Liver (tissue), 8 donors: ENCODE measurements at regions not wholly inside any gene's neighbourhood (a gene's known extent, or its start where the extent isn't known, plus 50 kb on each side); places are given as distances from the start of the nearest gene placed in this dataset.

Experiments used
- DNase-seq: peaks from one replicate; pipeline ENCODE4 v3.0.0-alpha.2; 2017; ENCODE audit warnings: low spot score
- H3K27ac ChIP-seq, 2 donors: one replicate each; pipeline ENCODE4 v1.7.0; 2013; ENCODE audit warnings: inconsistent platforms in 2 of 2, low read length in 2 of 2, control low read depth in 1 of 2, low read depth in 1 of 2, mild to moderate bottlenecking in 1 of 2
- H3K27me3 ChIP-seq, 4 donors: one replicate each; pipeline versions ENCODE4 v1.6.1 to v1.7.0; 2013; ENCODE audit warnings: low read length in 3 of 4, inconsistent platforms in 1 of 4, mild to moderate bottlenecking in 1 of 4, moderate library complexity in 1 of 4; ENCODE audit not compliant: control insufficient read depth in 4 of 4, insufficient read depth in 4 of 4
- H3K36me3 ChIP-seq, 4 donors: one replicate each; pipeline versions ENCODE4 v1.6.1 to v1.7.0; 2013; ENCODE audit warnings: low read length in 3 of 4, mild to moderate bottlenecking in 3 of 4, low read depth in 1 of 4, moderate library complexity in 1 of 4; ENCODE audit not compliant: control insufficient read depth in 4 of 4, insufficient read depth in 3 of 4
- H3K4me1 ChIP-seq, 4 donors: one replicate each; pipeline versions ENCODE4 v1.6.1 to v1.7.0; 2013; ENCODE audit warnings: low read length in 3 of 4, mild to moderate bottlenecking in 3 of 4, moderate library complexity in 1 of 4; ENCODE audit not compliant: control insufficient read depth in 4 of 4, insufficient read depth in 4 of 4
- H3K4me3 ChIP-seq, 3 donors: one replicate each; pipeline versions ENCODE4 v1.6.1 to v1.7.0; 2013; ENCODE audit warnings: low read length in 3 of 3, control low read depth in 1 of 3, low read depth in 1 of 3, mild to moderate bottlenecking in 1 of 3
- H3K9ac ChIP-seq, 2 donors: one replicate each; pipeline ENCODE4 v1.7.0; 2013; ENCODE audit warnings: low read length in 2 of 2, mild to moderate bottlenecking in 2 of 2, moderate library complexity in 2 of 2, control low read depth in 1 of 2, low read depth in 1 of 2
- H3K9me3 ChIP-seq, 4 donors: one replicate each; pipeline versions ENCODE4 v1.6.1 to v1.7.0; 2013; ENCODE audit warnings: low read length in 3 of 4; ENCODE audit not compliant: control insufficient read depth in 4 of 4
- ATF3 ChIP-seq: IDR thresholded peaks from 2 replicates; pipeline ENCODE4 v1.6.1; 2016; ENCODE audit warnings: antibody characterized with exemption
- CTCF ChIP-seq: fragments of 150-350 bp; IDR thresholded peaks from 2 replicates; pipeline ENCODE4 v1.5.1; 2017; ENCODE audit warnings: improper control_type of control experiment, low read depth, low read length; ENCODE audit not compliant: missing input control
- EGR1 ChIP-seq, 2 donors: IDR thresholded peaks; 2 replicates each; pipeline ENCODE4 v1.6.1; 2016 to 2018; ENCODE audit warnings: antibody characterized with exemption in 2 of 2, low read depth in 2 of 2
- GABPA ChIP-seq, 2 donors: IDR thresholded peaks in 1 of 2; conservative IDR thresholded peaks in 1 of 2; 2 replicates each; pipeline ENCODE4 v1.6.1; 2016; ENCODE audit warnings: antibody characterized with exemption in 2 of 2, mild to moderate bottlenecking in 1 of 2, moderate library complexity in 1 of 2
- HNF4G ChIP-seq: IDR thresholded peaks from 2 replicates; pipeline ENCODE4 v1.6.1; 2016; ENCODE audit warnings: antibody characterized with exemption
- JUND ChIP-seq, 2 donors: IDR thresholded peaks; 2 replicates each; pipeline ENCODE4 v1.6.1; 2016; ENCODE audit warnings: antibody characterized with exemption in 2 of 2
- MAX ChIP-seq: IDR thresholded peaks from 2 replicates; pipeline ENCODE4 v1.6.1; 2016; ENCODE audit warnings: antibody characterized with exemption
- NR2F2 ChIP-seq: IDR thresholded peaks from 2 replicates; pipeline ENCODE4 v1.6.1; 2016; ENCODE audit warnings: antibody characterized with exemption
- RAD21 ChIP-seq, 2 donors: IDR thresholded peaks; 2 replicates each; pipeline ENCODE4 v1.6.1; 2016; ENCODE audit warnings: antibody characterized with exemption in 2 of 2, mild to moderate bottlenecking in 2 of 2
- REST ChIP-seq: IDR thresholded peaks from 2 replicates; pipeline ENCODE4 v1.6.1; 2016; ENCODE audit warnings: antibody characterized with exemption, mild to moderate bottlenecking
- RXRA ChIP-seq, 2 donors: IDR thresholded peaks; 2 replicates each; pipeline ENCODE4 v1.6.1; 2017 to 2018; ENCODE audit warnings: antibody characterized with exemption in 2 of 2, mild to moderate bottlenecking in 1 of 2
- TAF1 ChIP-seq: conservative IDR thresholded peaks from 2 replicates; pipeline ENCODE4 v1.6.1; 2016; ENCODE audit warnings: antibody characterized with exemption, mild to moderate bottlenecking
- YY1 ChIP-seq: IDR thresholded peaks from 2 replicates; pipeline ENCODE4 v1.6.1; 2016; ENCODE audit warnings: antibody characterized with exemption, mild to moderate bottlenecking
- ZBTB33 ChIP-seq: IDR thresholded peaks from 2 replicates; pipeline ENCODE4 v1.6.1; 2016; ENCODE audit warnings: antibody characterized with exemption
- WGBS: extraction: QIAGEN DNeasy Blood & Tissue Kit; methylation state at CpG from one replicate; pipeline ENCODE4 v1.1.7; 2013; 5-methylcytosine and 5-hydroxymethylcytosine counted together
- donor health status: healthy.
- donor health status: healthy.
- donor health status: healthy.
- donor health status: healthy.
- donor health status: healthy.

- DNase-seq, result no peak
- Histone ChIP-seq H3K27ac (no peak overlapping the region), H3K36me3 (no peaks in the 10 kb centered on the region), H3K27me3 (peaks cover 0 to 2% (median under 1%) of the 10 kb centered on the region in 4 donors), H3K4me1 (no peaks in the 10 kb centered on the region), H3K4me3 (no peak overlapping the region), H3K9me3 (no peaks in the 10 kb centered on the region), H3K9ac (no peak overlapping the region)
- no peak for TF ChIP-seq YY1
- TF ChIP-seq JUND (IDR thresholded peaks at IDR 0.05), result no peak
- TF ChIP-seq RXRA (IDR thresholded peaks at IDR 0.05), result no peak
- no peak for TF ChIP-seq MAX
- 60% methylated on average over 3 of the region's 3 CpGs for WGBS
These were observed 371.4 kb upstream of the ID4 start for GRCh38 chr6:19465760-19466159.

GRCh38 chr6:19470333-19470732 lies 366.8 kb upstream of the ID4 start:
- TF ChIP-seq RXRA (IDR thresholded peaks at IDR 0.05), result no peak
- no peak for TF ChIP-seq GABPA (IDR thresholded peaks at IDR 0.05 in 1 of 2, conservative IDR thresholded peaks at IDR 0.05 in 1 of 2)
- TF ChIP-seq ZBTB33, result no peak
- no peak for TF ChIP-seq TAF1
- TF ChIP-seq JUND (IDR thresholded peaks at IDR 0.05), result no peak
- no peak overlapping the region for H3K27ac ChIP-seq
- H3K4me3 ChIP-seq, result no peak overlapping the region
- H3K27me3 ChIP-seq, result peaks cover 0 to 2% (median 0%) of the 10 kb centered on the region in 4 donors
- H3K36me3 ChIP-seq, result no peaks in the 10 kb centered on the region
- H3K9me3 ChIP-seq, result no peaks in the 10 kb centered on the region
- H3K4me1 ChIP-seq, result no peaks in the 10 kb centered on the region
- DNase-seq, result no peak
- WGBS, result 71% methylated on average over 7 of the region's 7 CpGs
- no peak overlapping the region for H3K9ac ChIP-seq

- WGBS, result 82% methylated on average over 4 of the region's 4 CpGs
- TF ChIP-seq EGR1 (IDR thresholded peaks at IDR 0.05; ENCODE audit: low read depth in 2 of 2) (no peak), NR2F2 (no peak), HNF4G (no peak), ATF3 (no peak), YY1 (no peak), REST (no peak), ZBTB33 (no peak), GABPA (IDR thresholded peaks at IDR 0.05 in 1 of 2, conservative IDR thresholded peaks at IDR 0.05 in 1 of 2) (no peak), RAD21 (IDR thresholded peaks at IDR 0.05) (no peak), CTCF (no peak), TAF1 (no peak)
- Histone ChIP-seq H3K9ac (no peak overlapping the region), H3K36me3 (no peaks in the 10 kb centered on the region), H3K27ac (no peak overlapping the region), H3K4me1 (no peaks in the 10 kb centered on the region), H3K27me3 (peaks cover 0 to 2% (median 0%) of the 10 kb centered on the region in 4 donors), H3K4me3 (no peak overlapping the region), H3K9me3 (no peaks in the 10 kb centered on the region)
- no peak for DNase-seq
These were observed 365.0 kb upstream of the ID4 start for GRCh38 chr6:19472153-19472552.
